ENCODE measurements at regions not wholly inside any gene's neighbourhood (a gene's known extent, or its start where the extent isn't known, plus 50 kb on each side); places are given as distances from the start of the nearest gene placed in this dataset.
"Not testable (repeated sequence)": the region's sequence is repeated elsewhere in the genome, so short reads cannot be mapped to it uniquely, and the experiment has no call there.

- in situ Hi-C loops (cut with HindIII; ENCODE audit: low sequenced_read_pairs), result loop anchor here (5.0 kb wide), 1 partner anchor 69 kb away; no protein-coding TSS in a partner anchor
Observed at GRCh38 chr3:48101301-48101650, 85.1 kb upstream of the MAP4 start.

GRCh38 chr3:48092270-48092669 is 76.1 kb upstream of the MAP4 start:
- in situ Hi-C loops (cut with HindIII; ENCODE audit: low sequenced_read_pairs), result no loop called here

DNA sequence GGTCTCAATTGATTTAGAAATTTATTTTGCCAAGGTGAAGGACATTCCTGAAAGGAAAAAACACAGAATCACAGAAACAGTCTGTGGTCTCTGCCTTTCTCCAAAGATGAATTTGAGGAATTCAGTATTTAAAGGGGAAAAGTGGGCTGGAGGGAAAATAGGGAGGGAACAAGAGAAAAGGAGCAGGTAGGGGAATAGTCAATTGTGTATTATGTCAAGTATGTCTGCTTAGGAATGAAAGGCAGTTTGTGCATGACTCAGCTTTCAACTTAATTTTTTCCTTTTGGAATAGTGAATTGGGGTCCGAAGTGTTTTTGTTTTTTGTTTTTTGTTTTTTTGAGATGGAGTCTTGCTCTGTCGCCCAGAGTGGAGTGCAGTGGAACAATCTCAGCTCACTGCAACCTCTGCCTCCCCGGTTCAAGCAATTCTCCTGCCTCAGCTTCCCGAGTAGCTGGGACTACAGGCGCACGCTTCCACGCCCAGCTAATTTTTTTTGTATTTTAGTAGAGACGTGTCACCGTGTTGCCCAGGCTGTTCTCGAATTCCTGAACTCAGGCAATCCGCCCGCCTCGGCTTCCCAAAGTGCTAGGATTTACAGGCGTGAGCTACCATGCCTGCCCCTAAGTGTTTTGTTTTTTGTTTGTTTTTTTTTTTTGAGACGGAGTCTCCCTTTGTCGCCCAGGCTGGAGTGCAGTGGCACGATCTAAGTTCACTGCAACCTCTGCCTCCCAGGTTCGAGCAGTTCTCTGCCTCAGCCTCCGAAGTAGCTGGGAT is 74.1 kb upstream of the MAP4 start:
- in situ Hi-C loops (cut with HindIII; ENCODE audit: low sequenced_read_pairs), result no loop called here

DNA sequence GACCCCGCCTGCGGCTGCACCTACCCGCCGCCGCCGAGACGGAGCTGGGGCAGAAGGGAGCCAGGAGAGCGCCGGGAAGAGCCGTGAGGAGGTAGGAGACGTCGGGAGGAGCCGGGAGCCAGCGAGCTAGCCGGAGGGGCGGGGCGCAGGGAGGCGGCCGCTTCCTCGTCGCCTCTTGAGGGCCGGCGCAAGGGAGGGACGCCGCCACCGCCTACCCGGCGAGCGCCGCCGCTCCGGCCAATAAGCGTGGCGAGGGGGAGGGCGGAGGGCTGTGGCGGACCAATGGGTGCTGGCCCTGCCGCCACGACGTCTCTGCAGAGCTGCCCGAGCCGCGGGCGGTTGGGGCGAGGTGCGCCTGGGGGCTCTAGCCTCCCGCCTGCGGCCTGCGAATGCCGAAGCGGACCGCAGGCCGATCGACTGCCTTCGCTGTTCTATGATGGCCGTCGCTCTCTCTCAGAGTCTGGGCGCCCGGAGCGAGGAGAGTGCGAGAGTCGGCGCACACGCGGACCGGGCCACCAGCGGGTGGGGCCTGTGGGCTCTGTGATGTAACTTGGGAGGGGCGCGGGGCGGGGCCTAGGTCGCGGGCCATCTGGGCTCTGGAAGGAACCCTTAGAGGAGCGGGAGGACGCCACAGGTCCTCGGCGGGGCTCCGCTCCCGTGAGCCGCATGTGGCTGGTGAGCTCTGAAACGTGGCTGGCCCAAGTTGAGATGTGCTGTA is 72.7 kb upstream of the MAP4 start:
- in situ Hi-C loops (cut with HindIII; ENCODE audit: low sequenced_read_pairs), result no loop called here

DNA sequence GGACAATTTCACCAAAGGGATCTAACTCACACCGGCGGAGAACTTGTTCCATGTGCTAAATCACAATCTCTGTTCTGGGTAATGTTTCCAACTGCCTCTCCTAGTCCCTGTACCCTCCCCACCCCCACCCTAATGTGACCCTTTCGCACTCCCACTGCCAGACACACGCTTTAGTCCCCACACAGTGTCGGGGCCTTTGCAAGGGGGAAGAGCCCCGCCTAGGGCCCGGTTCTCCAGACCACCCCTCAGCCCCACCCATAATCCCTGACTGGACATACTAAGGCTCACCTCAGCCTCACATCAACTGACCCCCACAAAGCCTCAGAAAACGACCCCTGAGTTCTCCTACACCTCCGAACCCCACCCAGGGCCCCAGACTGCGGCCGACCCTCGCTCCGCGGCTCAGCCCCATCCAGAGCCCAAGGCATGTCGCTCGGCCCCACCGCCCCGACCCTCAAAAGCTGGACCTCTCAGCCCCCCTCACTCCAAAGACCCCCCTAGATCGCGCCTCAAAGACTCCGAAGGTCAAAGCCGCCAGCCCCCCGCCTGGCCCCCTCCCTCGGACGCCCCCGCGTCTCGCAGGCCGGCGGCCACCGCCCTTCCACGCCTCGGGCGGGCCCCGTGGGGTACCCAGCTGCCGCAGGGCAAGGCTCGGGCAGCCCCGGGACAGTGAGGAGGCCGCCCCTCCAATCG is 72.0 kb upstream of the MAP4 start:
- in situ Hi-C loops (cut with HindIII; ENCODE audit: low sequenced_read_pairs), result no loop called here

GRCh38 chr3:48086705-48087104 is 70.5 kb upstream of the MAP4 start:
- in situ Hi-C loops (cut with HindIII; ENCODE audit: low sequenced_read_pairs), result no loop called here

GRCh38 chr3:48084929-48085328 is 68.7 kb upstream of the MAP4 start:
- in situ Hi-C loops (cut with HindIII; ENCODE audit: low sequenced_read_pairs), result no loop called here

DNA sequence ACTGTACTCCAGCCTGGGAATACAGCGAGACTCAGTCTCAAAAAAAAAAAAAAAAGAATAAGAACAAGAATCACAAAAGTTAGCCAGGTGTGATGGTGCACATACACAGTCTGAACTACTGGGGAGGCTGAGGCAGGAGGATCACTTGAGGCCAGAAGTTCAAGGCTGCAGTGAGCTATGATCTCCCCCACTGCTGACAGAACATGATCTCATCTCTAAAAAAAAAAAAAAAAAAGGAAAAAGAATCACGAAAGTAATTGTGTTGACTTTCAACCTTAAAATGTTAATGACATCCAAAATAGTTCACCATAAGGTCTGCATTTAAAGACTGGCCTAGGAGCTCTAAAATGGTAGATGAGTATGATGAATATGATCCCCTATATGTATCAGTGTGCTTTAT is 68.0 kb upstream of the MAP4 start:
- in situ Hi-C loops (cut with HindIII; ENCODE audit: low sequenced_read_pairs), result no loop called here

DNA sequence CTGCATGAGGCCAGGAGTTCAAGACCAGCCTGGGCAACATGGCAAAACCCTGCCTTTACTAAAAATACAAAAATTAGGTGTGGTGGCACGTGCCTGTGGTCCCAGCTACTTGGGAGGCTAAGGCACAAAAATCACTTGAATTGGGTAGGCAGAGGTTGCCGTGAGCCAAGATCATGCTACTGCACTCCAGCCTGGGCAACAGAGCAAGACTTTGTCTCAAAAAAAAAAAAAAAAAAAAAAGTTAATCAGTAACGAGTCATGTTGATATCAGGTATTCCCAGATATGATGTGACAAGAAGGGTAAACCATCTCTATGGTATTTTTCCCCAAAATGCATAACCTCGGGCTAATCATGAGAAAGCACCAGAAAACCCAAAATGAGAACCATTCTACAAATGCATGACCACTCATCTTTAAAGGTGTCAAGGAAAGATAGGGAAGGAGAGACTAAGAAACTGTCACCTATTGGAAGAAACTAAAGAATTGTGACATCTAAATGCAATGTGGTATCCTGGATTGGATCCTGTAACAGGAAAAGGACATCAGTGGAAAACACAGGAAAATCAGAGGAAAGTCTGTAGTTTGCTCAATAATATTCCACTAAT is 66.5 kb upstream of the MAP4 start:
- in situ Hi-C loops (cut with HindIII; ENCODE audit: low sequenced_read_pairs), result no loop called here

- in situ Hi-C loops (cut with HindIII; ENCODE audit: low sequenced_read_pairs), result no loop called here
Observed at GRCh38 chr3:48077815-48078214, 61.6 kb upstream of the MAP4 start.

GRCh38 chr3:48070030-48070429 is 53.8 kb upstream of the MAP4 start:
- in situ Hi-C loops (cut with HindIII; ENCODE audit: low sequenced_read_pairs), result no loop called here

- in situ Hi-C loops (cut with HindIII; ENCODE audit: low sequenced_read_pairs), result no loop called here
Observed at GRCh38 chr3:48069339-48069738, 53.1 kb upstream of the MAP4 start.

DNA sequence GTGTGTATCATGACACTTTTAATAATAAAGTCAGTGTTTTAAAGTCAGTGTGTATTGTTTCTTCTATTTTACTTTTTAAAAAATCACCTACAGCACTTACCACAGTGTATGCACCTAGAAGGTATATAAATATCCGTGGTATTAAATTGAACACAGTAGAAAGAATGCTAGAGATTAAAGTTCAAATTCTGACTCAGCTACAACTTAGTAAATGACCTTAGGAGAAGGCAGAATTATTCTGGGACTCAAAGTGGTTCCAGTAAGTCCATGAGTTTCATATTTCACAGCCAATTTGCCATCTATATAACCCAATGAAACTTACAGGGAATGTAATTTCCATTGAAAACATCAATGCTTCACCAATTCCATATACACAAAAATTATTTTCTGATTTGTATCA is 52.7 kb upstream of the MAP4 start:
- in situ Hi-C loops (cut with HindIII; ENCODE audit: low sequenced_read_pairs), result no loop called here

- in situ Hi-C loops (cut with HindIII; ENCODE audit: low sequenced_read_pairs), result not testable (repeated sequence)
Observed at GRCh38 chr3:48068320-48068719, 52.1 kb upstream of the MAP4 start.

- in situ Hi-C loops (cut with HindIII; ENCODE audit: low sequenced_read_pairs), result no loop called here
Observed at GRCh38 chr3:48067271-48067670, 51.1 kb upstream of the MAP4 start.

All from endothelial cell of hepatic sinusoid (primary cell).